ENCODE measurements at regions not wholly inside any gene's neighbourhood (a gene's known extent, or its start where the extent isn't known, plus 50 kb on each side); places are given as distances from the start of the nearest gene placed in this dataset.
"Not testable (repeated sequence)": the region's sequence is repeated elsewhere in the genome, so short reads cannot be mapped to it uniquely, and the experiment has no call there.

DNA sequence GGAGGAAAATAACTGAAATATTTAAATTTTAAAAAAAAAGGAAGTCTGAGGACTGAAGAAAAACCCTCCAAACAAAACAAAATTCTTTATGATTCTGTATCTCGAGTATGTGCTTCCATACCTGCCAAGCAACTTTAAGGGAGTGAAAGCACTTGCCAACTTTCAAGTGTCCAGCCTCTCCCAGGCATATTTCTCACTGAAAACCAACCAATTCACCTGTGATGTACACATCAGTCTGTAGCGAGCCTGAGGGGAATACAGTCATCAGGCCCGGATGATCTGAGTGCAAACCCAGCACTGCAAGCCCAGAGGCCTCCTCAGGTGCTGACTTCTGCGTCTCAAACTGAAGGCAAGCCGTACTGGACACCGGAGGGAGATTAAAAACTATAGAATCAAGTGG lies 164.8 kb upstream of the NT5E start:
- Histone ChIP-seq H3K27ac (ENCODE audit: low read length) (no peak overlapping the region), H3K9me2 (replicated peaks; ENCODE audit: insufficient read depth, low read length) (no peaks in the 10 kb centered on the region), H4K20me1 (ENCODE audit: insufficient read depth, low read length) (no peaks in the 10 kb centered on the region), H3K9ac (ENCODE audit: low read length) (no peak overlapping the region), H3K36me3 (replicated peaks; ENCODE audit: insufficient read depth, low read length) (no peaks in the 10 kb centered on the region), H3K4me3 (ENCODE audit: low read length) (no peak overlapping the region), H3K27me3 (replicated peaks; ENCODE audit: insufficient read depth, low read length) (no peaks in the 10 kb centered on the region), H3K4me2 (ENCODE audit: low read depth, low read length) (no peak overlapping the region), H3K79me2 (ENCODE audit: low read length) (no peaks in the 10 kb centered on the region), H2AFZ (ENCODE audit: low read length) (no peak overlapping the region), H3K4me1 (ENCODE audit: low read length) (no peaks in the 10 kb centered on the region), H3K9me3 (replicated peaks; ENCODE audit: insufficient read depth, low read length) (no peaks in the 10 kb centered on the region), H3F3A (ENCODE audit: insufficient read depth, low read length) (no peaks in the 10 kb centered on the region)
- TF ChIP-seq EZH2 (optimal IDR thresholded peaks at IDR 0.05; ENCODE audit: low read depth, low read length): no peak
- no peak for TF ChIP-seq EZH2phosphoT487 (IDR thresholded peaks at IDR 0.05; ENCODE audit: low read length)
- no peak for TF ChIP-seq CTCF (IDR thresholded peaks at IDR 0.05; ENCODE audit: low read length)
- DNase-seq: no peak

- H3K9me2 ChIP-seq (replicated peaks; ENCODE audit: insufficient read depth, low read length): no peaks in the 10 kb centered on the region
- H3K9me3 ChIP-seq (replicated peaks; ENCODE audit: insufficient read depth, low read length): no peaks in the 10 kb centered on the region
- H3K27me3 ChIP-seq (replicated peaks; ENCODE audit: insufficient read depth, low read length): no peaks in the 10 kb centered on the region
- no peaks in the 10 kb centered on the region for H4K20me1 ChIP-seq (ENCODE audit: insufficient read depth, low read length)
- no peak overlapping the region for H3K4me2 ChIP-seq (ENCODE audit: low read depth, low read length)
- no peaks in the 10 kb centered on the region for H3K4me1 ChIP-seq (ENCODE audit: low read length)
- no peak for TF ChIP-seq CTCF (IDR thresholded peaks at IDR 0.05; ENCODE audit: low read length)
- TF ChIP-seq EZH2phosphoT487 (IDR thresholded peaks at IDR 0.05; ENCODE audit: low read length): no peak
- TF ChIP-seq EZH2 (optimal IDR thresholded peaks at IDR 0.05; ENCODE audit: low read depth, low read length): no peak
- no peaks in the 10 kb centered on the region for H3K79me2 ChIP-seq (ENCODE audit: low read length)
- H3K36me3 ChIP-seq (replicated peaks; ENCODE audit: insufficient read depth, low read length): no peaks in the 10 kb centered on the region
- H2AFZ ChIP-seq (ENCODE audit: low read length): no peak overlapping the region
- H3F3A ChIP-seq (ENCODE audit: insufficient read depth, low read length): no peaks in the 10 kb centered on the region
- no peak overlapping the region for H3K4me3 ChIP-seq (ENCODE audit: low read length)
- no peak for DNase-seq
- H3K9ac ChIP-seq (ENCODE audit: low read length): no peak overlapping the region
- H3K27ac ChIP-seq (ENCODE audit: low read length): no peak overlapping the region
These were observed 166.4 kb upstream of the NT5E start for GRCh38 chr6:85283436-85283835.

DNA sequence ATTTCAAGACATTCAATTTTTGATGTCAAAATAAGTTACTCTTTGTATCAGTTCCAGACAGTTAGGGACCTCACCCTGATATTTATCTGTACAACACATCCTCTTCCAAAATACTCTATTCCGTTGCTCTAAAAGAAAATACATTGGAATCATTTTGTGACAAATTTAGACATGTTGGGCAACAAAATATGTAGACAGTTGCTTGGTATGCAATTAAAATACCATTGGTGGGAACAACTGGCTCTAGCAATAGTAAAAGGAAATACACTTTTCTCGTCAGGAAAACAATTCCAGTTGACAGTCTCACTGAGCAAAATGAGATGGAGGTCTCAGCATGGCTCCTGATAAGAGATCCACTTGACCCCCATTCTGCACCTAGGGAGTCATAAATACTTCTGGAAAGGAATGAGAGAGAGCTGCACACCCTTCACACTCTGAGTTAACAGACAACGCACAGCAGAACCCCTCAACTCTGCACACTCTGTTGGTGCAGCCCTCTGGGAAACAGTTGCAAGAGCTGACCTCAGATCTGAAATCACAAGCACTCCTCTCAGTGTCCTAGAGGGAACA lies 171.3 kb upstream of the NT5E start:
- no peaks in the 10 kb centered on the region for H3K9me2 ChIP-seq (replicated peaks; ENCODE audit: insufficient read depth, low read length)
- no peak for DNase-seq
- H3K79me2 ChIP-seq (ENCODE audit: low read length): no peaks in the 10 kb centered on the region
- no peaks in the 10 kb centered on the region for H3K4me1 ChIP-seq (ENCODE audit: low read length)
- no peaks in the 10 kb centered on the region for H3K27me3 ChIP-seq (replicated peaks; ENCODE audit: insufficient read depth, low read length)
- H4K20me1 ChIP-seq (ENCODE audit: insufficient read depth, low read length): no peaks in the 10 kb centered on the region
- no peak overlapping the region for H3K4me2 ChIP-seq (ENCODE audit: low read depth, low read length)
- no peak overlapping the region for H3K9ac ChIP-seq (ENCODE audit: low read length)
- no peak overlapping the region for H2AFZ ChIP-seq (ENCODE audit: low read length)
- no peak overlapping the region for H3K4me3 ChIP-seq (ENCODE audit: low read length)
- no peaks in the 10 kb centered on the region for H3F3A ChIP-seq (ENCODE audit: insufficient read depth, low read length)
- H3K36me3 ChIP-seq (replicated peaks; ENCODE audit: insufficient read depth, low read length): no peaks in the 10 kb centered on the region
- no peak for TF ChIP-seq CTCF (IDR thresholded peaks at IDR 0.05; ENCODE audit: low read length)
- no peak for TF ChIP-seq EZH2 (optimal IDR thresholded peaks at IDR 0.05; ENCODE audit: low read depth, low read length)
- no peak for TF ChIP-seq EZH2phosphoT487 (IDR thresholded peaks at IDR 0.05; ENCODE audit: low read length)
- no peak overlapping the region for H3K27ac ChIP-seq (ENCODE audit: low read length)
- no peaks in the 10 kb centered on the region for H3K9me3 ChIP-seq (replicated peaks; ENCODE audit: insufficient read depth, low read length)

DNA sequence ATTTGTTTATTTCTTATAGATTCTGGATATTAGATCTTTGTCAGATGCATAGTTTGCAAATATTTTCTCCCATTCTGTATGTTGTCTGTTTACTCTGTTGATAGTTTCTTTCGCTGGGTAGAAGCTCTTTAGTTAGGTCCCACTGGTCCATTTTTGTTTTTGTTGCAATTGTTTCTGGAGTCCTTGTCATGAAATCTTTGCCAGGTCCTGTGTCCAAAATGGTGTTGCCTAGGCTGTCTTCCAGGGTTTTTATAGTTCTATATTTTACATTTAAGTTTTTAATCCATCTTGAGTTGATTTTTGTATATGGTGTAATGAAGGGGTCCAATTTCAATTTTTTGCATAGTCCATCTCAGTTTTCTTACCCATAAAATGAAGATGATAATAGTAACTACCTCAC lies 173.9 kb upstream of the NT5E start:
- H3K4me1 ChIP-seq (ENCODE audit: low read length); H3K4me3 ChIP-seq (ENCODE audit: low read length); H3K27ac ChIP-seq (ENCODE audit: low read length); H2AFZ ChIP-seq (ENCODE audit: low read length); H3K36me3 ChIP-seq (replicated peaks; ENCODE audit: insufficient read depth, low read length); H3K9me2 ChIP-seq (replicated peaks; ENCODE audit: insufficient read depth, low read length); H3K27me3 ChIP-seq (replicated peaks; ENCODE audit: insufficient read depth, low read length); H3K9me3 ChIP-seq (replicated peaks; ENCODE audit: insufficient read depth, low read length); H3K79me2 ChIP-seq (ENCODE audit: low read length); H4K20me1 ChIP-seq (ENCODE audit: insufficient read depth, low read length); H3F3A ChIP-seq (ENCODE audit: insufficient read depth, low read length); H3K9ac ChIP-seq (ENCODE audit: low read length); H3K4me2 ChIP-seq (ENCODE audit: low read depth, low read length); DNase-seq: not testable (repeated sequence)
